Tibial artery (tissue), 4 donors: ENCODE measurements at regions not wholly inside any gene's neighbourhood (a gene's known extent, or its start where the extent isn't known, plus 50 kb on each side); places are given as distances from the start of the nearest gene placed in this dataset.

Experiments used
- DNase-seq, 2 donors: peaks; one replicate each; pipeline ENCODE4 v3.0.0-alpha.2; 2019
- H3K27ac ChIP-seq, 2 donors: fragments of 200-600 bp; sonication (generic) in 1 of 2; 1 replicate in 1 of 2; 2 replicates in 1 of 2; pipeline ENCODE4 v1.5.1; 2018 to 2019; ENCODE audit warnings: mild to moderate bottlenecking in 1 of 2
- H3K27me3 ChIP-seq, 2 donors: fragments of 200-600 bp; sonication (generic) in 1 of 2; one replicate each; pipeline versions ENCODE4 v1.5.1 to v1.6.0; 2016 to 2019
- H3K36me3 ChIP-seq, 3 donors: fragments of 200-600 bp; sonication (generic) in 2 of 3; one replicate each; pipeline ENCODE4 v1.5.1; 2016 to 2019; ENCODE audit warnings: mild to moderate bottlenecking in 2 of 3
- H3K4me1 ChIP-seq, 4 donors: fragments of 200-600 bp; sonication (generic) in 2 of 4; 1 replicate in 3 of 4; 2 replicates in 1 of 4; pipeline ENCODE4 v1.5.1; 2016 to 2019
- H3K4me3 ChIP-seq, 2 donors: fragments of 200-600 bp; sonication (generic) in 1 of 2; 1 replicate in 1 of 2; 2 replicates in 1 of 2; pipeline ENCODE4 v1.5.1; 2018 to 2019; ENCODE audit warnings: mild to moderate bottlenecking in 2 of 2
- H3K9me3 ChIP-seq, 3 donors: fragments of 200-600 bp; sonication (generic) in 1 of 3; one replicate each; pipeline ENCODE4 v1.5.1; 2016 to 2019
- intact Hi-C: fragments of 100-400 bp; cut with DNase I; formaldehyde crosslinking; loops from one replicate; pipeline ENCODE4 v1.15.0; 2023; ENCODE audit warnings: low total_unique reads
- TF ChIP-seq, protein P1 (sequence below), 2 experiments: fragments of 200-600 bp in 1 of 2; fragments of 450-650 bp in 1 of 2; IDR thresholded peaks; one replicate each; pipeline ENCODE4 v1.5.1; 2017 to 2019; ENCODE audit warnings: antibody characterized with exemption in 2 of 2, mild to moderate bottlenecking in 1 of 2, moderate library complexity in 1 of 2

GRCh38 chr1:162976628-162977027 is 92.5 kb upstream of the RGS4 start:
- intact Hi-C loops: no loop called here
- Histone ChIP-seq H3K27me3 (no peaks in the 10 kb centered on the region), H3K36me3 (no peaks in the 10 kb centered on the region), H3K4me3 (no peak overlapping the region), H3K4me1 (peaks cover 0 to 4% (median 0%) of the 10 kb centered on the region in 4 donors), H3K27ac (no peak overlapping the region), H3K9me3 (no peaks in the 10 kb centered on the region)
- TF ChIP-seq, protein P1, sequence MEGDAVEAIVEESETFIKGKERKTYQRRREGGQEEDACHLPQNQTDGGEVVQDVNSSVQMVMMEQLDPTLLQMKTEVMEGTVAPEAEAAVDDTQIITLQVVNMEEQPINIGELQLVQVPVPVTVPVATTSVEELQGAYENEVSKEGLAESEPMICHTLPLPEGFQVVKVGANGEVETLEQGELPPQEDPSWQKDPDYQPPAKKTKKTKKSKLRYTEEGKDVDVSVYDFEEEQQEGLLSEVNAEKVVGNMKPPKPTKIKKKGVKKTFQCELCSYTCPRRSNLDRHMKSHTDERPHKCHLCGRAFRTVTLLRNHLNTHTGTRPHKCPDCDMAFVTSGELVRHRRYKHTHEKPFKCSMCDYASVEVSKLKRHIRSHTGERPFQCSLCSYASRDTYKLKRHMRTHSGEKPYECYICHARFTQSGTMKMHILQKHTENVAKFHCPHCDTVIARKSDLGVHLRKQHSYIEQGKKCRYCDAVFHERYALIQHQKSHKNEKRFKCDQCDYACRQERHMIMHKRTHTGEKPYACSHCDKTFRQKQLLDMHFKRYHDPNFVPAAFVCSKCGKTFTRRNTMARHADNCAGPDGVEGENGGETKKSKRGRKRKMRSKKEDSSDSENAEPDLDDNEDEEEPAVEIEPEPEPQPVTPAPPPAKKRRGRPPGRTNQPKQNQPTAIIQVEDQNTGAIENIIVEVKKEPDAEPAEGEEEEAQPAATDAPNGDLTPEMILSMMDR (IDR thresholded peaks at IDR 0.05): no peak
- no peak for DNase-seq

DNA sequence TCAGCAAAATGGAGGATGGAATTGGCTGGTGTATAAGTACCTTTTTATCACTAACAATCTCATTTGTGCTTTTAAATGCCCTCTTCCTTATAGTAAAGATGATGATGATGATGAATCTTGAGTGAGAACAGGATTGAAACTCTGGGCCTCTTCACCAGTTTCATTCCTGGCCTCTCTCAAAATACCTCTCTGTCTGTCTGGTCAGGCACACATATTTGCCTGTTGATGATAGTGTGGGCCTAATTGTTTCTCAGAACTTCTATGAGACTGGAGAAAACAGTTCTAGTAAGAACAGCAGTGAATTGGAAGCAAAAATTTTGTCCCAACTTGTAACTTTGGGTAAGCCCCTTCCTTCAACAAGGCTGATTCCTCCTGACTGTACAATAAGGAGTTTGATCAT is 94.4 kb upstream of the RGS4 start:
- Histone ChIP-seq H3K27me3 (no peaks in the 10 kb centered on the region), H3K4me1 (peaks cover 0 to 4% (median 0%) of the 10 kb centered on the region in 4 donors), H3K36me3 (no peaks in the 10 kb centered on the region), H3K9me3 (no peaks in the 10 kb centered on the region), H3K4me3 (no peak overlapping the region), H3K27ac (no peak overlapping the region)
- TF ChIP-seq, protein P1 (IDR thresholded peaks at IDR 0.05): no peak
- intact Hi-C loops: no loop called here
- DNase-seq: no peak

GRCh38 chr1:162973381-162973795 is 95.8 kb upstream of the RGS4 start:
- H3K4me1 ChIP-seq: peaks cover 0 to 4% (median 0%) of the 10 kb centered on the region in 4 donors
- H3K4me3 ChIP-seq: no peak overlapping the region
- intact Hi-C loops: no loop called here
- no peak for DNase-seq
- TF ChIP-seq, protein P1 (IDR thresholded peaks at IDR 0.05): no peak
- no peaks in the 10 kb centered on the region for H3K9me3 ChIP-seq
- H3K27me3 ChIP-seq: no peaks in the 10 kb centered on the region
- no peaks in the 10 kb centered on the region for H3K36me3 ChIP-seq
- H3K27ac ChIP-seq: no peak overlapping the region

GRCh38 chr1:162972773-162973172 is 96.4 kb upstream of the RGS4 start:
- TF ChIP-seq, protein P1 (IDR thresholded peaks at IDR 0.05): no peak

DNA sequence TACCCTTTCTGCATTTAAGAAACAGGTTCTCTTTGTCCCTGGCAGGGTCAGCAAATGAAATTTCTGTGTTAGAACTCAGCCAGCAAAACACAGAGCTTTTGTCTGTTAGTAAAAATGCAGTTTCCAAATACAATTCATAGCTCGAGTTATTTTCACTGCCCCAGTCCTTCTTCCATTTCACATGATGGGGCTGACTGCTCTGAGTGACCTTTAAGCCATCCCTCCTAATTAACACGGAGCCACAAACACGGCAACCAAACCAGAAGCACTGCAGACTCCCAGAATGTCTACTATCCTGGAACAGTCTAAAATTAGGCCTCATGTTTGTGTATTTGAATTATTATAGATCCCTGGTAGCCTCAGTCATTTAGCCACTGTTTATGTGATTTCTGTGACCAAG is 99.1 kb upstream of the RGS4 start:
- Histone ChIP-seq H3K36me3 (no peaks in the 10 kb centered on the region), H3K9me3 (no peaks in the 10 kb centered on the region), H3K4me3 (no peak overlapping the region), H3K4me1 (peaks cover 0 to 4% (median 0%) of the 10 kb centered on the region in 4 donors), H3K27ac (no peak overlapping the region), H3K27me3 (no peaks in the 10 kb centered on the region)
- intact Hi-C loops: no loop called here
- no peak for DNase-seq
- TF ChIP-seq, protein P1 (IDR thresholded peaks at IDR 0.05): no peak

More at GRCh38 chr1:162972773-162973172, 96.4 kb upstream of the RGS4 start:
- Histone ChIP-seq H3K4me3 (no peak overlapping the region), H3K9me3 (no peaks in the 10 kb centered on the region), H3K27me3 (no peaks in the 10 kb centered on the region), H3K36me3 (no peaks in the 10 kb centered on the region), H3K4me1 (peaks cover 0 to 4% (median 0%) of the 10 kb centered on the region in 4 donors), H3K27ac (no peak overlapping the region)
- intact Hi-C loops: no loop called here
- DNase-seq: no peak

DNA sequence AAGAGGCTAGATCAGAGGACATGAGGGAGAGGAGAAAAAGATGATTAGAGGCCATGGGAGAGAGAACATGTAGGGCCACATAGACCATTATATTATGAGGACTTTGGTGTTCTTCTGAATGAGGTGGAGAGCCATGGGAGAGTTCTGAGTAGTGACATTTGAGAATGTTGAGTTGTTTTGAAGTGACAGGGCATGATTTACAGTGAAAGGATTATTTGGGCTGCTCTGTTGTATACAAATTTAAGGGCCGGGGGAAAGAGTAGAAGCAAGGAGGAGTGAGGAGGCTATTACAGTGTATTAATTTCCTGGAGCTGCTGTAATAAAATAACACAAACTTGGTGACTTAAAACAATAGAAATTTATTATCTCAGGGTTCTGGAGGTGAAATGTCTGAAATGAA is 102.5 kb upstream of the RGS4 start:
- H3K36me3 ChIP-seq: no peaks in the 10 kb centered on the region
- intact Hi-C loops: no loop called here
- H3K27ac ChIP-seq: no peak overlapping the region
- no peak for DNase-seq
- no peaks in the 10 kb centered on the region for H3K4me1 ChIP-seq
- TF ChIP-seq, protein P1 (IDR thresholded peaks at IDR 0.05): no peak
- H3K9me3 ChIP-seq: no peaks in the 10 kb centered on the region
- no peaks in the 10 kb centered on the region for H3K27me3 ChIP-seq
- no peak overlapping the region for H3K4me3 ChIP-seq
